C4-2B (cell line): ENCODE measurements at regions not wholly inside any gene's neighbourhood (a gene's known extent, or its start where the extent isn't known, plus 50 kb on each side); places are given as distances from the start of the nearest gene placed in this dataset.

Experiments
- H3K27ac ChIP-seq: fragments of 450-650 bp; 2 replicates; pipeline ENCODE4 v1.5.1; 2017
- ZFX ChIP-seq: fragments of 450-650 bp; IDR thresholded peaks from 2 replicates; pipeline ENCODE4 v1.6.1; 2017
- TF ChIP-seq, protein P1 (sequence below): fragments of 450-650 bp; conservative IDR thresholded peaks from 2 replicates; pipeline ENCODE4 v1.5.1; 2017; ENCODE audit warnings: mild to moderate bottlenecking

DNA sequence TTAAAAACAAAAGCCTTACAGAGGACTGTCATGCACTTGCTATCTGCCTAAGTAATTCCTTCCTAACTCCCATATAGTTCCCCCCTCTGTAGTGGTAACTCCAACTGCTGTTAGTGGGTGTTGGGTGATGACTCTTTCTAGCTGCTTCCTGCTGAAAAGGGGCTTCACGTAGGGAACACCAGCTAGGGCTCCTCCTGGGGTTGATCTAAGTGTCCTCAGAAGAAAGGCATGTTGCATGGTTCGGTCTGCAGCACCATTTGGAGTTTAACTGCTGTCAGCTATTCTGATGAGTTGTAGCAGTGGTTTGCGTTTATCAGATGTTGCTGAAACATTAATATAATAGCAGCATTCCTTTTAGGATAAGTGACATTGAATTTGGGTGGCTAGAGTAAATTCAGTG, 281.9 kb upstream of the TUSC1 start:
- no peak for TF ChIP-seq ZFX
- H3K27ac ChIP-seq: no peak overlapping the region

DNA sequence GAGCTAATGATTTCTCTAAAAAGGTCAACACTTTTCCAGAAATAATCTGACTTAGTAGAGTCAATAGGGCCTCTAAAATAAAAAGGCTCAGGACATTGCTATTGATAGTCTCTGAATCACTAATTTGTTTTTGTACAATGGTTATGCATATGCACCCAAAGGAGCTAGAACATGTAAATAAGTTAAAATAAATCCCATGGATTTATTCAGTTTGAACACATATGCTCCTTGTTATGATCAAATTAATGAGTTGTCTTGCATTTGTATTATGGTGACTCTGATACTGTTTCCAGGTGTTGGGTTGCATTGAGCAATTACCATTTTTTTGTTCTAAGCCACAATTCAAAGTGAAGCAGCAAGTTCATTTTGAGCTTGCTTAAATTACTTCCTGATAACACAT, 276.0 kb upstream of the TUSC1 start:
- no peak overlapping the region for H3K27ac ChIP-seq

DNA sequence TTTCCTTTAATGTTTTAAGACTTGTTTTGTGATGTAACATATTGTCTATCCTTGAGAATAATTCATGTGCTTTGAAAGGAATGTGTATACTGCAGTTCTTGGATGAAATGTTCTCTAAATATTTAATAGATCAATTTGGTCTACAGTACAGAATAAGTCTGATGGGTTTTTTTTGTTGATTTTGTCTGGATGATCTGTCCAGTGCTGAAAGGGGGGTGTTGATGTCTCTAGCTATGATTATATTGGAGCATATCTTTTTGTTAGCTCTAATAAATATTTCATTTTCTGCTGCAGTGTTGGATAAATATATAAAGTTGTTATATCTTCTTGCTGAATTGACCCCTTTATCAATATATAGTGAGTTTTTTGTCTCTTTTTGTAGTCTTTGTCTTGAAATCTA, 269.9 kb upstream of the TUSC1 start:
- no peak for TF ChIP-seq ZFX
- TF ChIP-seq, protein P1, sequence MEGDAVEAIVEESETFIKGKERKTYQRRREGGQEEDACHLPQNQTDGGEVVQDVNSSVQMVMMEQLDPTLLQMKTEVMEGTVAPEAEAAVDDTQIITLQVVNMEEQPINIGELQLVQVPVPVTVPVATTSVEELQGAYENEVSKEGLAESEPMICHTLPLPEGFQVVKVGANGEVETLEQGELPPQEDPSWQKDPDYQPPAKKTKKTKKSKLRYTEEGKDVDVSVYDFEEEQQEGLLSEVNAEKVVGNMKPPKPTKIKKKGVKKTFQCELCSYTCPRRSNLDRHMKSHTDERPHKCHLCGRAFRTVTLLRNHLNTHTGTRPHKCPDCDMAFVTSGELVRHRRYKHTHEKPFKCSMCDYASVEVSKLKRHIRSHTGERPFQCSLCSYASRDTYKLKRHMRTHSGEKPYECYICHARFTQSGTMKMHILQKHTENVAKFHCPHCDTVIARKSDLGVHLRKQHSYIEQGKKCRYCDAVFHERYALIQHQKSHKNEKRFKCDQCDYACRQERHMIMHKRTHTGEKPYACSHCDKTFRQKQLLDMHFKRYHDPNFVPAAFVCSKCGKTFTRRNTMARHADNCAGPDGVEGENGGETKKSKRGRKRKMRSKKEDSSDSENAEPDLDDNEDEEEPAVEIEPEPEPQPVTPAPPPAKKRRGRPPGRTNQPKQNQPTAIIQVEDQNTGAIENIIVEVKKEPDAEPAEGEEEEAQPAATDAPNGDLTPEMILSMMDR: no peak
- no peak overlapping the region for H3K27ac ChIP-seq

More for the DNA sequence above, 276.0 kb upstream of the TUSC1 start:
- no peak for TF ChIP-seq ZFX
- TF ChIP-seq, protein P1: no peak

DNA sequence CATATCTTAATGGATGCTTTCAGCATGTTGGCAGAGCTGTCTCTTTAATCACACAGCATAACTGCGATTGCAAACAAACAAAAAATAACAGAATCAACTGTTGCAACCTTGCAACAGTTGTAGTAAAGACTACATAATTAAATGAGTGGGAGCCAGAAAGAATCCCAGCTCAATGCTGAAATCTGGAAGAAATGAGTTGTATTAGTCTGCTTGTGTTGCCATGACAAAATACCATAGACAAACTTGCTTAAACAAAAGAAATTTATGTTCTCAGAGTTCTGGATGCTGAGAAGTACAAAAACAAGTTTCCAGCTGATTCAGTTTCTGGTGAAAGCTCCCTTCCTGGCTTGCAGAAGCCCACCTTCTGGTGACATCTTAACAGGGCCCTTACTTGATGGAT, 260.9 kb upstream of the TUSC1 start:
- no peak for TF ChIP-seq ZFX
- TF ChIP-seq, protein P1: no peak
- H3K27ac ChIP-seq: no peak overlapping the region

DNA sequence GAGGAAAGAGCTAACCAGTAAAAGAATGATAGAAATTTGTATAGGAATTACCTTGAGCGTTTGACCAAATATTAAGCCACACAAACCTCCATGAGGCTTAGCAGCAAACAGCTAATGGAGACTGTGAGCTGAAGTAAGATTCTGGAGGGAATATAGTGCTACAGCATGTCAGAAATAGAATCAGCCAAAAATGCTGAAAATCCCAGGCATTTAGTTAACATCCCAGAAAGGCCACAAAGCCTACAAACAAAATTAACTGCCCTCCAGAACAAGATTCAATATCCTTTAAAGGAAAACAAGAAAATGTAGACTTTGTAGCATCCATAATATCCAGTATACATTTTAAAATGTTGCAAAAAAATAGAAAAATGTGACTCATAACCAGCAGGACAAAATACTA, 257.8 kb upstream of the TUSC1 start:
- H3K27ac ChIP-seq: no peak overlapping the region
- TF ChIP-seq ZFX: no peak
- TF ChIP-seq, protein P1: no peak

DNA sequence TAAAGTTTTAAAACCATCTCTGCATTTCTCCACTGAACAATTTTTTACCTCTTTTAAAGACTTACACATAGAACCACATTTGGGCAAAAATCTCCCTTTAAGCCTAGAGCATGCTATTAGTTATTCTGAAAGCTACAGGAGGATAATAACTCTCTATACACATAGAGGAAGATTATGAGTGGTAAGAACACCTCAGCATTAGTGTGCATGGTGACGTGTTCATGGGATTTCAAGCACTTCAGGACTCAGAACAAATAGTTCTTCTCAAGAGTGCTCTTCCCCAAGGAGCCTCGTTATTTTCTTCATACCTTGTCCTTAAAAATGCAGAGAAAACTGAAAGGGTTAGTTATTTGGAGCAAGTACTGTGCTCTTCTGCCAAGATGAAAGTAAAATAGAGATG, 256.9 kb upstream of the TUSC1 start:
- TF ChIP-seq, protein P1: no peak
- TF ChIP-seq ZFX: no peak
- H3K27ac ChIP-seq: no peak overlapping the region

DNA sequence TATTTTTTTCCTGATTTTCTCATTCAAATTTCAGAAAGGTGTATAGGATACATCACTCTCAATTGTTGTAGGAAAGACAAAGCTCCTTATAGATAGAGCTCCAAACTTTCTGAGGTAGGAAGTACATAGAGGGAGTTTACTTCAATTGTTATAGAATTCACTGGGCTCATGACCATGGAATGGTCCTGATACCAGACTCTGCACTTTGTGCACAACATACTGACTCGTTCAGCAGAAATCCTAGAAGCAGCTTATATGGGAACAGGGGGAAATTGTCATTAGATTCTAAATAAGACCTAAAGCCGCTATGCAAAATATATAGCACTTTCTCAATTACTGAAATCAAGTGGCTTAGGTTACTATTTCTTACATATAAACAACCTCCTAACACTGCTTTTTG, 240.5 kb upstream of the TUSC1 start:
- H3K27ac ChIP-seq: no peak overlapping the region
- TF ChIP-seq, protein P1: no peak
- TF ChIP-seq ZFX: no peak

DNA sequence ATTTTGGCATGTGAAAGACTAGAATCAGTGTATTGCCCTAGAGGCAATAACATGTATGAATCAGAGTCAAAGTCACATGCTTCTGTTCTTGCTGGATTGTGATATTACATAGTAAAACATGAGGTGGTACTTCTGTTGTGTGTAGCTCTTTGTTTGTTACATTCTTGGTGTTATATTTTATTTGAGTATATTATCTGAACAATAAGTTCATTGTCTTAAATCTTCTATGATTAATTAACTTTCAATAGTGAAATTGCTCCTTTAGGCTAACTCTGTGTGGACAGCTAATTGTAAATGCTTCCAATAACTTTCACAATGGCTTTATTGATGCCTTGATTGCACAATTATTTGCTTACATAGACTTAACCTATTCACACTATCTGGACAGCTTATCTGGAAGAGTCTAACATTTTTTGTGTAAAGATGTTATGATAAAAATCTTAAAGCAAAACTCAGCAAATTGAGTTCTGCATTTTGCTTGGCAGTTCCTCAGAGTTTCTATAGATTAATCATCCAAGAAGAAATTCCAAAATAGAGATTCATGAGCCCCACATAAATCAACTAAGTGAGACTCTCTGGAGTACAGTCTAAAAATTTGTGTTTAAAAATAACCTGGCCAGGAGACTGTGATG, 239.6 kb upstream of the TUSC1 start:
- no peak overlapping the region for H3K27ac ChIP-seq
- no peak for TF ChIP-seq ZFX
- TF ChIP-seq, protein P1: no peak
